ENCODE measurements at regions not wholly inside any gene's neighbourhood (a gene's known extent, or its start where the extent isn't known, plus 50 kb on each side); places are given as distances from the start of the nearest gene placed in this dataset.

DNA sequence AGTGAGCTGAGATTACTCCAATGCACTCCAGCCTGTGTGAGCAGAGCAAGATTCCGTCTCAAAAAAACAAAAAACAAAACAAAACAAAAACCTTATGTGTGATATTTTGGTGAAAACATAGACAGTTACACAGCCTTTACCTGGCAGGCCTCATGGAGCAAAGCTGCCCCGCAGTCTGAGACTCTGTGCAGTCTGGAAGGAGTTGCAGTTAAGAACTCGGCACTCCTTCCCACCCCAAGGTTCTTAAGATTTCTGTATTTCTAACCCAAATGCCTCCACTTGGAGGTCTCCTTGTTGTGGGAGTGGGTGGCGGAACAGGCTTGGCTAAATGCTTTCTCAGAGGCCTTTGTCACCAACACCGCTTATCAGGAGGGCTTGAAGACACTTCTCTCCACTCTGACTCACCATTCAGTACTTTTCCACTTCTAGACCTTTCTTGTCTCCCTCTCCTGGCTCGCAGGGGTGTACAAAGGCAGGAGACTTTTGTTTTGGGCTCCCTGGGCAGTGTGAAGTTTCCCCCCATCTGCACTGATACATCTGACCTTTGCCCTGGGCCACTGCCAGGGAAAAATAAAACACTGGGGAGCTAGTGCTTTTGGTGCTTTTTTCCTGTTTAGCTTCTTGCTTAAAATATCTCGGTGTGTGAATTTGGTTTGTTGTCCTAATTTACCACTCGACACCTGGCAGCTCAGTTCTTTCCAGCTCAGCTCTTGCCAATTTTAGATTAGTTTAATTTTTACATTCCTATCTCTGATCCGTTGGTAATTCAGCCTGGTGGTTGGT is 51.3 kb upstream of the MAGI2 start:
- Mint-ChIP-seq H3K36me3 (no peaks in the 10 kb centered on the region), H3K9me3 (no peaks in the 10 kb centered on the region), H3K27ac (no peak overlapping the region), H3K4me3 (no peak overlapping the region), H3K4me1 (no peaks in the 10 kb centered on the region), H3K27me3 (no peaks in the 10 kb centered on the region)
- DNase-seq (no peak), ATAC-seq (replicated peaks) (peak in 1 of 2 donors; percentile 10)
